SK-N-SH (cell line): ENCODE measurements at regions not wholly inside any gene's neighbourhood (a gene's known extent, or its start where the extent isn't known, plus 50 kb on each side); places are given as distances from the start of the nearest gene placed in this dataset.

Experiments used
- CTCF ChIA-PET: fragments of 300-600, 350-600 bp; formaldehyde crosslinking; extraction: SDS; loops from one replicate; lab custom pipeline; 2021; lab: Yijun Ruan, JAX
- POLR2A ChIA-PET: fragments of 350-600 bp; sonication (Branson Sonifier 250); formaldehyde crosslinking; extraction: SDS; loops from one replicate; lab custom pipeline; 2020; ENCODE audit warnings: antibody characterized with exemption, inconsistent platforms; lab: Yijun Ruan, JAX
- DNase-seq: peaks from one replicate; pipeline ENCODE4 v3.0.0; 2012
- H2AFZ ChIP-seq: fragments of 200-600 bp; sonication (generic); 2 replicates; pipeline ENCODE4 v1.8.1; 2016; ENCODE audit warnings: antibody characterized with exemption, mild to moderate bottlenecking, low read depth
- H3F3A ChIP-seq: fragments of 200-600 bp; sonication (generic); replicated peaks from 2 replicates; pipeline ENCODE3; 2016; ENCODE audit warnings: antibody characterized with exemption, mild to moderate bottlenecking; ENCODE audit not compliant: insufficient read depth
- H3K27ac ChIP-seq, 2 experiments: fragments of 200-500 bp in 1 of 2; fragments of 200-600 bp in 1 of 2; sonication (Bioruptor generic) in 1 of 2; sonication (generic), shearing (Covaris generic) in 1 of 2; 2 replicates each; pipeline versions ENCODE4 v1.5.1 to v1.6.1; 2014 to 2016; ENCODE audit warnings: low read depth in 2 of 2, inconsistent platforms in 1 of 2, low read length in 1 of 2, mild to moderate bottlenecking in 1 of 2, mixed read lengths in 1 of 2
- H3K27me3 ChIP-seq: fragments of 200-600 bp; sonication (generic), shearing (Covaris generic); 2 replicates; pipeline ENCODE4 v1.6.1; 2016; ENCODE audit warnings: mixed run types; ENCODE audit not compliant: insufficient read depth
- H3K36me3 ChIP-seq, 2 experiments: fragments of 200-500 bp in 1 of 2; fragments of 200-600 bp in 1 of 2; sonication (Bioruptor generic) in 1 of 2; sonication (generic) in 1 of 2; replicated peaks in 1 of 2; 2 replicates each; pipeline versions ENCODE3 to v1.5.1; 2014 to 2016; ENCODE audit warnings: low read length in 1 of 2, mild to moderate bottlenecking in 1 of 2; ENCODE audit not compliant: insufficient read depth in 2 of 2, control insufficient read depth in 1 of 2
- H3K4me1 ChIP-seq, 2 experiments: fragments of 200-500 bp in 1 of 2; fragments of 200-600 bp in 1 of 2; sonication (Bioruptor generic) in 1 of 2; sonication (generic), shearing (Covaris generic) in 1 of 2; 2 replicates each; pipeline versions ENCODE4 v1.5.1 to v1.6.1; 2014 to 2016; ENCODE audit warnings: low read depth in 1 of 2, low read length in 1 of 2, mixed run types in 1 of 2; ENCODE audit not compliant: insufficient read depth in 2 of 2, control insufficient read depth in 1 of 2
- H3K4me2 ChIP-seq: fragments of 200-600 bp; sonication (generic), shearing (Covaris generic); 2 replicates; pipeline ENCODE4 v1.6.1; 2017; ENCODE audit warnings: mixed run types
- H3K4me3 ChIP-seq, 2 experiments: fragments of 200-500 bp in 1 of 2; fragments of 200-600 bp in 1 of 2; sonication (Bioruptor generic) in 1 of 2; sonication (generic), shearing (Covaris generic) in 1 of 2; 2 replicates each; pipeline versions ENCODE4 v1.5.1 to v1.8.1; 2014 to 2016; ENCODE audit warnings: low read depth in 2 of 2, inconsistent platforms in 1 of 2, low read length in 1 of 2, mild to moderate bottlenecking in 1 of 2, mixed read lengths in 1 of 2, moderate library complexity in 1 of 2
- H3K79me2 ChIP-seq: fragments of 200-600 bp; sonication (generic); 2 replicates; pipeline ENCODE4 v1.8.1; 2017; ENCODE audit warnings: mild to moderate bottlenecking; ENCODE audit not compliant: insufficient read depth
- H3K9ac ChIP-seq: fragments of 200-600 bp; sonication (generic); 2 replicates; pipeline ENCODE4 v1.6.1; 2017; ENCODE audit warnings: mixed run types
- H3K9me2 ChIP-seq: fragments of 200-600 bp; sonication (generic); 2 replicates; pipeline ENCODE4 v1.6.1; 2017; ENCODE audit warnings: mixed run types
- H3K9me3 ChIP-seq: fragments of 200-600 bp; sonication (generic); 2 replicates; pipeline ENCODE4 v1.6.1; 2017; ENCODE audit warnings: mixed run types, mild to moderate bottlenecking, moderate library complexity
- H4K20me1 ChIP-seq: fragments of 200-600 bp; sonication (generic); 2 replicates; pipeline ENCODE4 v1.6.1; 2017; ENCODE audit warnings: mild to moderate bottlenecking, mixed run types; ENCODE audit not compliant: insufficient read depth
- CHD2 ChIP-seq: fragments of 150-350 bp; IDR thresholded peaks from 2 replicates; pipeline ENCODE4 v1.6.1; 2018; ENCODE audit warnings: low read length; ENCODE audit not compliant: partially characterized antibody
- ELF1 ChIP-seq: IDR thresholded peaks from 2 replicates; pipeline ENCODE4 v1.4.0; 2012
- FOSL2 ChIP-seq: IDR thresholded peaks from 2 replicates; pipeline ENCODE4 v1.4.0; 2012; ENCODE audit warnings: low read depth, mild to moderate bottlenecking, moderate library complexity, borderline replicate concordance
- FOXJ3 ChIP-seq: sonication (generic); formaldehyde crosslinking; IDR thresholded peaks from 2 replicates; pipeline ENCODE4 v1.5.1; 2020; ENCODE audit warnings: mild to moderate bottlenecking, missing genetic modification reagents
- JUND ChIP-seq: IDR thresholded peaks from 2 replicates; pipeline ENCODE4 v1.4.0; 2012
- MAX ChIP-seq: IDR thresholded peaks from 2 replicates; pipeline ENCODE4 v1.4.0; 2012; ENCODE audit warnings: low read depth
- MEF2A ChIP-seq: IDR thresholded peaks from 2 replicates; pipeline ENCODE4 v1.4.0; 2012; ENCODE audit warnings: low read depth, borderline replicate concordance
- RAD21 ChIP-seq: IDR thresholded peaks from 2 replicates; pipeline ENCODE4 v1.6.1; 2012; ENCODE audit warnings: mild to moderate bottlenecking, low read length
- RCOR1 ChIP-seq: fragments of 150-350 bp; IDR thresholded peaks from 2 replicates; pipeline ENCODE4 v1.6.1; 2017; ENCODE audit warnings: antibody characterized with exemption, low read length
- RFX5 ChIP-seq: IDR thresholded peaks from 2 replicates; pipeline ENCODE4 v1.6.1; 2012; ENCODE audit warnings: mild to moderate bottlenecking, improper control_type of control experiment, low read length
- SIN3A ChIP-seq: IDR thresholded peaks from 2 replicates; pipeline ENCODE4 v1.6.1; 2012; ENCODE audit warnings: low read depth, mild to moderate bottlenecking, low read length, moderate library complexity, borderline replicate concordance
- SMC3 ChIP-seq: IDR thresholded peaks from 2 replicates; pipeline ENCODE4 v1.6.1; 2012; ENCODE audit warnings: low read depth, low read length, improper control_type of control experiment
- TAF1 ChIP-seq: IDR thresholded peaks from 2 replicates; pipeline ENCODE4 v1.6.1; 2012; ENCODE audit warnings: low read depth, mild to moderate bottlenecking, low read length, moderate library complexity, borderline replicate concordance
- TCF12 ChIP-seq: IDR thresholded peaks from 2 replicates; pipeline ENCODE4 v1.4.0; 2012
- TEAD4 ChIP-seq: IDR thresholded peaks from 2 replicates; pipeline ENCODE4 v1.4.0; 2012; ENCODE audit warnings: mild to moderate bottlenecking, borderline replicate concordance; ENCODE audit not compliant: insufficient read depth
- USF1 ChIP-seq: IDR thresholded peaks from 2 replicates; pipeline ENCODE4 v1.4.0; 2012; ENCODE audit warnings: low read depth, borderline replicate concordance
- YY1 ChIP-seq: IDR thresholded peaks from 2 replicates; pipeline ENCODE4 v1.4.0; 2012; ENCODE audit warnings: low read depth, mild to moderate bottlenecking
- WGBS: methylation state at CpG from one replicate; pipeline ENCODE4 v1.1.6; 2017; ENCODE audit warnings: low lambda C conversion rate; 5-methylcytosine and 5-hydroxymethylcytosine counted together
- TF ChIP-seq, protein P1 (sequence below): fragments of 150-350 bp; IDR thresholded peaks from 2 replicates; pipeline ENCODE4 v1.6.1; 2017; ENCODE audit warnings: antibody characterized with exemption, low read length, low read depth, borderline replicate concordance
- TF ChIP-seq, protein P2 (sequence below): fragments of 200-600 bp; sonication (generic); IDR thresholded peaks from 2 replicates; pipeline ENCODE4 v1.6.1; 2017; ENCODE audit warnings: antibody characterized with exemption, mild to moderate bottlenecking, moderate library complexity
- TF ChIP-seq, protein P3 (sequence below): IDR thresholded peaks from 2 replicates; pipeline ENCODE4; 2012

GRCh38 chr3:110106805-110107204, 769.5 kb upstream of the DPPA4 start:
- no peaks in the 10 kb centered on the region for H3K4me1 ChIP-seq
- no peak overlapping the region for H2AFZ ChIP-seq
- DNase-seq = no peak
- H3F3A ChIP-seq = no peaks in the 10 kb centered on the region
- H3K27ac ChIP-seq = no peak overlapping the region
- H3K9ac ChIP-seq = no peak overlapping the region
- H3K79me2 ChIP-seq = no peaks in the 10 kb centered on the region
- H3K4me2 ChIP-seq = no peak overlapping the region
- ChIA-PET CTCF (no interaction called here), POLR2A (no interaction called here)
- no peak overlapping the region for H3K4me3 ChIP-seq
- 77% methylated on average over 1 of the region's 1 CpG for WGBS
- no peak for TF ChIP-seq RCOR1
- TF ChIP-seq MEF2A = no peak
- TF ChIP-seq USF1 = no peak
- no peak for TF ChIP-seq SIN3A
- no peak for TF ChIP-seq TCF12
- no peak for TF ChIP-seq MAX
- TF ChIP-seq ELF1 = no peak
- TF ChIP-seq RAD21 = no peak
- no peak for TF ChIP-seq FOSL2
- TF ChIP-seq FOXJ3 (CRISPR knock-in tag) = no peak
- no peak for TF ChIP-seq YY1
- TF ChIP-seq, protein P1, sequence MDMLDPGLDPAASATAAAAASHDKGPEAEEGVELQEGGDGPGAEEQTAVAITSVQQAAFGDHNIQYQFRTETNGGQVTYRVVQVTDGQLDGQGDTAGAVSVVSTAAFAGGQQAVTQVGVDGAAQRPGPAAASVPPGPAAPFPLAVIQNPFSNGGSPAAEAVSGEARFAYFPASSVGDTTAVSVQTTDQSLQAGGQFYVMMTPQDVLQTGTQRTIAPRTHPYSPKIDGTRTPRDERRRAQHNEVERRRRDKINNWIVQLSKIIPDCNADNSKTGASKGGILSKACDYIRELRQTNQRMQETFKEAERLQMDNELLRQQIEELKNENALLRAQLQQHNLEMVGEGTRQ = no peak
- no peak for TF ChIP-seq JUND
- no peak for TF ChIP-seq TAF1
- no peaks in the 10 kb centered on the region for H3K27me3 ChIP-seq
- H3K9me3 ChIP-seq = no peaks in the 10 kb centered on the region
- H4K20me1 ChIP-seq = no peaks in the 10 kb centered on the region
- no peaks in the 10 kb centered on the region for H3K36me3 ChIP-seq
- H3K9me2 ChIP-seq = no peaks in the 10 kb centered on the region

DNA sequence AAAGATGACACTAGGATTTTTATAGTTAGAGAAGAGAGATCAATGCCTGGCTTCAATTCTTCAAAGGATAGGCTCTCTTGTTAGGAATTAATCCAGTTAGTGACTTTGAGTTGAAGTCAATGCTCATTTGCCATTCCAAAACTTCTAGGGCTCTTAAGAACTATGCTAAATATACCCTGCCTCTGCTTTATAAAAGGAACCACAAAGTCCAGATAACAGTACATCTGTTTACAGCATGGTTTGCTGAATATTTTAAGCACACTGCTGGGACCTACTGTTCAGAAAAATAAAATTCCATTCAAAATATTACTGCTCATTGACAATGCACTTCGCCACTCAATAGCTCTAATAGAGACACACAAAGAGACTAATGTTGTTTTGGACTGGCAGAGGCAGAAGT, 786.6 kb upstream of the DPPA4 start:
- H2AFZ ChIP-seq = no peak overlapping the region
- no peak overlapping the region for H3K4me3 ChIP-seq
- no peaks in the 10 kb centered on the region; the same call in 1 of the 2 replicates for H3K9me2 ChIP-seq
- no peak overlapping the region for H3K27ac ChIP-seq
- ChIA-PET CTCF (no interaction called here), POLR2A (no interaction called here)
- H3K4me1 ChIP-seq = no peaks in the 10 kb centered on the region
- no peaks in the 10 kb centered on the region for H4K20me1 ChIP-seq
- H3K9ac ChIP-seq = no peak overlapping the region
- H3K27me3 ChIP-seq = no peaks in the 10 kb centered on the region
- no peaks in the 10 kb centered on the region for H3K36me3 ChIP-seq
- 73% methylated on average over 1 of the region's 1 CpG for WGBS
- DNase-seq = no peak
- H3K9me3 ChIP-seq = no peaks in the 10 kb centered on the region
- no peaks in the 10 kb centered on the region for H3K79me2 ChIP-seq
- H3F3A ChIP-seq = no peaks in the 10 kb centered on the region
- H3K4me2 ChIP-seq = no peak overlapping the region
- TF ChIP-seq RFX5 (no peak), RCOR1 (no peak), FOXJ3 (CRISPR knock-in tag) (no peak), CHD2 (no peak), ELF1 (no peak), RAD21 (no peak), MEF2A (no peak), SMC3 (no peak), TCF12 (no peak), TEAD4 (no peak)
- TF ChIP-seq, protein P2, sequence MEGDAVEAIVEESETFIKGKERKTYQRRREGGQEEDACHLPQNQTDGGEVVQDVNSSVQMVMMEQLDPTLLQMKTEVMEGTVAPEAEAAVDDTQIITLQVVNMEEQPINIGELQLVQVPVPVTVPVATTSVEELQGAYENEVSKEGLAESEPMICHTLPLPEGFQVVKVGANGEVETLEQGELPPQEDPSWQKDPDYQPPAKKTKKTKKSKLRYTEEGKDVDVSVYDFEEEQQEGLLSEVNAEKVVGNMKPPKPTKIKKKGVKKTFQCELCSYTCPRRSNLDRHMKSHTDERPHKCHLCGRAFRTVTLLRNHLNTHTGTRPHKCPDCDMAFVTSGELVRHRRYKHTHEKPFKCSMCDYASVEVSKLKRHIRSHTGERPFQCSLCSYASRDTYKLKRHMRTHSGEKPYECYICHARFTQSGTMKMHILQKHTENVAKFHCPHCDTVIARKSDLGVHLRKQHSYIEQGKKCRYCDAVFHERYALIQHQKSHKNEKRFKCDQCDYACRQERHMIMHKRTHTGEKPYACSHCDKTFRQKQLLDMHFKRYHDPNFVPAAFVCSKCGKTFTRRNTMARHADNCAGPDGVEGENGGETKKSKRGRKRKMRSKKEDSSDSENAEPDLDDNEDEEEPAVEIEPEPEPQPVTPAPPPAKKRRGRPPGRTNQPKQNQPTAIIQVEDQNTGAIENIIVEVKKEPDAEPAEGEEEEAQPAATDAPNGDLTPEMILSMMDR = no peak
- TF ChIP-seq, protein P1 = no peak
- TF ChIP-seq, protein P3, sequence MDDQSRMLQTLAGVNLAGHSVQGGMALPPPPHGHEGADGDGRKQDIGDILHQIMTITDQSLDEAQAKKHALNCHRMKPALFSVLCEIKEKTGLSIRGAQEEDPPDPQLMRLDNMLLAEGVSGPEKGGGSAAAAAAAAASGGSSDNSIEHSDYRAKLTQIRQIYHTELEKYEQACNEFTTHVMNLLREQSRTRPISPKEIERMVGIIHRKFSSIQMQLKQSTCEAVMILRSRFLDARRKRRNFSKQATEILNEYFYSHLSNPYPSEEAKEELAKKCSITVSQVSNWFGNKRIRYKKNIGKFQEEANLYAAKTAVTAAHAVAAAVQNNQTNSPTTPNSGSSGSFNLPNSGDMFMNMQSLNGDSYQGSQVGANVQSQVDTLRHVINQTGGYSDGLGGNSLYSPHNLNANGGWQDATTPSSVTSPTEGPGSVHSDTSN = no peak
